ENCODE measurements at regions not wholly inside any gene's neighbourhood (a gene's known extent, or its start where the extent isn't known, plus 50 kb on each side); places are given as distances from the start of the nearest gene placed in this dataset.

GRCh38 chr12:123041042-123041531 lies 60.6 kb downstream of the ARL6IP4 start:
- TF ChIP-seq TARDBP (IDR thresholded peaks at IDR 0.05), result no peak
- no peak for TF ChIP-seq ZNF384 (IDR thresholded peaks at IDR 0.05)
- TF ChIP-seq ARNT (IDR thresholded peaks at IDR 0.05), result no peak
- no peak for TF ChIP-seq HDGF (IDR thresholded peaks at IDR 0.05; ENCODE audit: borderline replicate concordance)

Measured in HEK293T (cell line).